ENCODE measurements at regions not wholly inside any gene's neighbourhood (a gene's known extent, or its start where the extent isn't known, plus 50 kb on each side); places are given as distances from the start of the nearest gene placed in this dataset.
A peak's percentile ranks its signal among the peaks of the same experiment; 100 is the strongest.

DNA sequence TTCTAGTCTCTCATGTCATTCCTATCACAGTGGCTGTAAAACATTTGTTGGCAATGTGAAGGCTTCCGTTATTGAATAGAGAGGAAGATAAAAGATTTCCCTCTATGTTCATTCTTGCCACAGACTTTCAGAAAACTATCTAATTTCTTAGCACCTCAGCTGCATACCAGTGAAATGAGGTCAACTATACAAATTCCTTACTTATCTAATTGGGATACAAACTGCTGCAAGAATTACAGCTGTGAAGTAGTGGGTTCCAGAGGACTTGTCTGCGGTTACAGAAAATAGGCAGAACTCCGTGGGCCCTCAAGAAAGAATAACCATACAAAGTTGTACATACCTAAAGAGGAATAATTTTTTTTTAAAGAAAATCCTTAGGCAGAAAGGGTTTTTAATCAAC lies 175.8 kb downstream of the PPP1R2C start:
- H3K27me3 Mint-ChIP-seq, result no peaks in the 10 kb centered on the region
- no peaks in the 10 kb centered on the region for H3K4me1 Mint-ChIP-seq

DNA sequence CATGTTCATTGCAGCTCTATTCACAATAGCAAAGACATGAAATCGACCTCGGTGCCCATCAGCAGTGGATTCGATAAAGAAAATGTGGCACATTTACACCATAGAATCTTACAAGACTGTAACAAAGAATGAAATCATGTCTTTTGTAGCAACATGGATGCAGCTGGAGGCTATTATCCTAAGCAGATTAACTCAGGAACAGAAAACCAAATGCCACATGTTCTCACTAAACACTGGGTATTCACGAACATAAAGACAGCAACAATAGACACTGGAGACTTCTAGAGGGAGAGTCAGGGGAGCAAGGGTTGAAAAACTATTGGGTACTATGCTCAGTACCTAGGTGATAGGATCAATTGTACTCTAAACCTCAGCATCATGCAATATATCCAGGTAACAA lies 180.5 kb downstream of the PPP1R2C start:
- H3K27me3 Mint-ChIP-seq, result no peaks in the 10 kb centered on the region
- no peak overlapping the region for H3K27ac ChIP-seq (ENCODE audit: insufficient read depth, low read length, poor library complexity, severe bottlenecking)
- no peak for ATAC-seq (ENCODE audit: low read depth in 2 of 2)
- no peaks in the 10 kb centered on the region for H3K36me3 ChIP-seq (ENCODE audit: control insufficient read depth, insufficient read depth, low read length)
- DNase-seq, result no peak
- H3K27ac Mint-ChIP-seq, result peak overlapping the region in 1 of 3 donors; percentile 44
- H3K4me1 ChIP-seq (ENCODE audit: control insufficient read depth, insufficient read depth, low read length, poor library complexity, severe bottlenecking), result no peaks in the 10 kb centered on the region
- H3K4me1 Mint-ChIP-seq, result peaks cover 0 to 4% (median 0%) of the 10 kb centered on the region in 4 donors
- H3K4me3 Mint-ChIP-seq, result no peak overlapping the region
- no peaks in the 10 kb centered on the region for H3K27me3 ChIP-seq (ENCODE audit: control insufficient read depth, insufficient read depth, low read length)
- H3K9me3 Mint-ChIP-seq, result no peaks in the 10 kb centered on the region
- no peaks in the 10 kb centered on the region for H3K36me3 Mint-ChIP-seq
- H3K9me3 ChIP-seq (ENCODE audit: control insufficient read depth in 2 of 2, low read length in 2 of 2), result no peaks in the 10 kb centered on the region
- no peak overlapping the region for H3K4me3 ChIP-seq (ENCODE audit: low read depth, low read length)

More for the DNA sequence above, 175.8 kb downstream of the PPP1R2C start:
- H3K27ac ChIP-seq (ENCODE audit: insufficient read depth, low read length, poor library complexity, severe bottlenecking), result no peak overlapping the region
- no peaks in the 10 kb centered on the region for H3K36me3 ChIP-seq (ENCODE audit: control insufficient read depth, insufficient read depth, low read length)
- H3K9me3 ChIP-seq (ENCODE audit: control insufficient read depth in 2 of 2, low read length in 2 of 2), result no peaks in the 10 kb centered on the region
- Mint-ChIP-seq H3K4me3 (no peak overlapping the region), H3K36me3 (no peaks in the 10 kb centered on the region), H3K27ac (no peak overlapping the region), H3K9me3 (peaks cover 0 to 2% (median 0%) of the 10 kb centered on the region in 7 donors)
- no peak for ATAC-seq (ENCODE audit: low read depth in 2 of 2)
- no peaks in the 10 kb centered on the region for H3K27me3 ChIP-seq (ENCODE audit: control insufficient read depth, insufficient read depth, low read length)
- no peak for DNase-seq
- H3K4me3 ChIP-seq (ENCODE audit: low read depth, low read length), result no peak overlapping the region
- H3K4me1 ChIP-seq (ENCODE audit: control insufficient read depth, insufficient read depth, low read length, poor library complexity, severe bottlenecking), result no peaks in the 10 kb centered on the region

DNA sequence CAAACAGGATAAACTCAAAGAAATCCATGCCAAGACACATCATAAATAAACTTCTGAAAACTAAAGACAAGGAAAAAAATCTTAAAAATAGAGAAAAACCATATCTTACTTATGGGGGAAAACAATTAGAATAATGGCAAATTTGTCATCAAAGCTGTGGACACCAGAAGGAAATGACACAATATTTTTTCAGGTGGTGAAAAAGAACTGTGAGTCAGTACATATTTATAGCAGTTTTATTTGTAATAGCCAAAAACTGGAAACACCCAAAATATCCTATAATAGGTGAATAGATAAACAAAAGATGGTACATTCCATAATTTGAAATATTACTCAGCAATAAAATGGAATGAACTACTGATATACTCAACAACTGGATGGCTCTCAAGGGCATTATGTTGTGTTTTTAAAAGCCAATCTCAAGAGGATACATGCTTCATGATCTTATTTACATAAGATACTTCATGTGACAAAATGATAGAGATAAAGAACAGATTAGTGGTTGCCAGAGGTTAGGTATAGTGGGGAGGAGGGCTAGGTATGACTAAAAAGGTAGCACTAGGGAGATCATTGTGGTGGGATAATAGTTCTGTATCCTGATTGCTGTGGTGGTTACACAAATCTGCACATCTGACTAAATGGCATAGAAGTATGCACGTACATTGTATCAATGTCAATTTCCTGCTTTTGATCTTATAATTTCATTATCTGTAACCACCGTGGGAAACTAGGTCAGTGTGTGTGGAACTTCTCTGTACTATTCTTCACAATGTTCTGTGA lies 191.9 kb downstream of the PPP1R2C start:
- H3K36me3 ChIP-seq (ENCODE audit: control insufficient read depth, insufficient read depth, low read length), result no peaks in the 10 kb centered on the region
- H3K4me3 Mint-ChIP-seq, result no peak overlapping the region
- H3K27ac Mint-ChIP-seq, result peak overlapping the region in 1 of 3 donors; percentile 11
- peaks cover 3% of the 10 kb centered on the region for H3K4me1 ChIP-seq (ENCODE audit: control insufficient read depth, insufficient read depth, low read length, poor library complexity, severe bottlenecking)
- H3K4me3 ChIP-seq (ENCODE audit: low read depth, low read length), result no peak overlapping the region
- ATAC-seq (ENCODE audit: low read depth in 2 of 2) (peak; percentile 50 to 74), DNase-seq (peak in 2 of 3 donors; percentile 23 to 45)
- H3K9me3 Mint-ChIP-seq, result peaks cover 0 to 9% (median 0%) of the 10 kb centered on the region in 7 donors
- no peak overlapping the region for H3K27ac ChIP-seq (ENCODE audit: insufficient read depth, low read length, poor library complexity, severe bottlenecking)
- H3K4me1 Mint-ChIP-seq, result peaks cover 3 to 23% (median 10%) of the 10 kb centered on the region in 4 donors
- peaks cover 12% of the 10 kb centered on the region for H3K36me3 Mint-ChIP-seq
- no peaks in the 10 kb centered on the region for H3K27me3 Mint-ChIP-seq
- H3K27me3 ChIP-seq (ENCODE audit: control insufficient read depth, insufficient read depth, low read length), result no peaks in the 10 kb centered on the region
- no peaks in the 10 kb centered on the region for H3K9me3 ChIP-seq (ENCODE audit: control insufficient read depth in 2 of 2, low read length in 2 of 2)

DNA sequence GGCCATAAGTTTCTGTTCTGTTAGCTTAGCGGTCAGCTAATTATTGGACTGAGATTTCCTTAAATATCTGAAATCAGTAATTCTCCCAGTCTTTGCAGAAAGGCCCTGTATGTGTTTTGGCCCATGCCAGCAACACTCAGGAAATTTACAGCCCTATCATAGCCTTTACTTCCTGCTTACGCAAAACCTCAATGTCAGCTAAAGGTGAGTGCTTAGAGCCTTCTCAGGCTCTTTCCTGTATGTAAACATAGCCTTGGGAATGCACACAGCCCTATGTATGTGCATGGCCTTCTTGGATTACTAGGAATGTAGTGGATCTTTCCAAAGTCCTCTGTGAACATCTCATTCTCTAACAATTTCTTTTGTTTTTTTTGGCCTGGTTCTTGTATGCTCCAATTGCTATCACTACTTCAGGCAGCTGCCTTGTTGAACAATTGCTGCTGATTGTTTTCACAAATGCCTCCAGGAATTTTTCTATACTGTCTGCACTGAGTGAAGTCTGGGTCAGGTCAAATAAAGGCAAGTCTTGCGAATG lies 200.0 kb downstream of the PPP1R2C start:
- no peaks in the 10 kb centered on the region for H3K9me3 ChIP-seq (ENCODE audit: control insufficient read depth in 2 of 2, low read length in 2 of 2)
- Mint-ChIP-seq H3K4me3 (peak overlapping the region in 1 of 4 donors; percentile 29), H3K36me3 (peaks cover 4% of the 10 kb centered on the region), H3K27ac (peak overlapping the region; percentile 31 to 78 (median 76)), H3K4me1 (peaks cover 7 to 17% (median 8%) of the 10 kb centered on the region in 4 donors), H3K27me3 (no peaks in the 10 kb centered on the region), H3K9me3 (no peaks in the 10 kb centered on the region)
- H3K4me3 ChIP-seq (ENCODE audit: low read depth, low read length), result no peak overlapping the region
- peak; percentile 50 for ATAC-seq (ENCODE audit: low read depth in 2 of 2)
- no peaks in the 10 kb centered on the region for H3K36me3 ChIP-seq (ENCODE audit: control insufficient read depth, insufficient read depth, low read length)
- DNase-seq, result peak in 2 of 3 donors; percentile 10 to 31
- H3K27ac ChIP-seq (ENCODE audit: insufficient read depth, low read length, poor library complexity, severe bottlenecking), result no peak overlapping the region
- H3K27me3 ChIP-seq (ENCODE audit: control insufficient read depth, insufficient read depth, low read length), result no peaks in the 10 kb centered on the region
- H3K4me1 ChIP-seq (ENCODE audit: control insufficient read depth, insufficient read depth, low read length, poor library complexity, severe bottlenecking), result peaks cover 5% of the 10 kb centered on the region

DNA sequence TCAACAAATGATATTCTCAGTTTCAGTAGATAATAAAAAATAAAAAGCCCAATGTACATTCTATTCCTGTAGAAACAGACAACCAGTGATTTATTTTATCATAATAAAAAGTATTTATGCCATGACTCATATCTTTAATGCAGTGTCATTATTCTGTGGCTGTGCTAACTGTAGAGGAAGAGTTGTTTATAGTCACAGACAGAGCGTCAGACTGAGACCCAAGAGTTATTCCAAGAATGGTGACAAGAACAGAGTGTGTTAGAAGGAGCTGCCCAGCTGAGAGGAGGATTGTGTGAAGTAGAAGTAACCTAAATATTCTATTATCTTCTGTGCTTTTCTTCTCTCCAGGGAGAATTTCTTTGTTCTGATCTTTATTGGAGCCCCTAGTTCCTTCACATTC lies 210.7 kb downstream of the PPP1R2C start:
- H3K27ac Mint-ChIP-seq, result no peak overlapping the region
- Histone ChIP-seq H3K9me3 (ENCODE audit: control insufficient read depth in 2 of 2, low read length in 2 of 2) (no peaks in the 10 kb centered on the region), H3K4me3 (ENCODE audit: low read depth, low read length) (no peak overlapping the region), H3K27me3 (ENCODE audit: control insufficient read depth, insufficient read depth, low read length) (no peaks in the 10 kb centered on the region), H3K4me1 (ENCODE audit: control insufficient read depth, insufficient read depth, low read length, poor library complexity, severe bottlenecking) (no peaks in the 10 kb centered on the region), H3K36me3 (ENCODE audit: control insufficient read depth, insufficient read depth, low read length) (no peaks in the 10 kb centered on the region), H3K27ac (ENCODE audit: insufficient read depth, low read length, poor library complexity, severe bottlenecking) (no peak overlapping the region)
- H3K4me1 Mint-ChIP-seq, result peaks cover 0 to 10% (median 8%) of the 10 kb centered on the region in 4 donors
- no peaks in the 10 kb centered on the region for H3K36me3 Mint-ChIP-seq
- no peak overlapping the region for H3K4me3 Mint-ChIP-seq
- DNase-seq, result no peak
- H3K27me3 Mint-ChIP-seq, result no peaks in the 10 kb centered on the region
- no peak for ATAC-seq (ENCODE audit: low read depth in 2 of 2)
- H3K9me3 Mint-ChIP-seq, result peaks cover 0 to 4% (median 0%) of the 10 kb centered on the region in 7 donors

DNA sequence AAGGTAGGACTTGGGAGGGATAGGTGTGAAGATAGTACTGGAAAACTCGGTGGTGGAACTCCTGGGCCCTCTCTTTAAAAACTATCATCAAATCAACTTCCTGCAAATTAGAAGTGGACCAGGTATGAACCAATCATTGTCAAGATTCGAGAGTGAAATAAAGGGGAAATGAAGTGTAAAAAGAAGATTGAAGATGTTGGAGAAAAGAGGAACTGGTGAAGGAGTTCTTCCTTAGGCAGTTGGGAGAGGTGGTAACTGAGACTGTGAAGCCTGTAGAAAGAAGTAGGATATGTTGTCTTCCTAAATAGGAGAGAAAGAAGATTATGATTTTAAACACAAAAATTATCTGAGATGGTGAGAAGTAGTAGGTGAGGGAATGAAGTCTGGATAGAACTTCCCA lies 212.2 kb downstream of the PPP1R2C start:
- Histone ChIP-seq H3K27ac (ENCODE audit: insufficient read depth, low read length, poor library complexity, severe bottlenecking) (no peak overlapping the region), H3K36me3 (ENCODE audit: control insufficient read depth, insufficient read depth, low read length) (no peaks in the 10 kb centered on the region), H3K27me3 (ENCODE audit: control insufficient read depth, insufficient read depth, low read length) (no peaks in the 10 kb centered on the region), H3K9me3 (ENCODE audit: control insufficient read depth in 2 of 2, low read length in 2 of 2) (no peaks in the 10 kb centered on the region), H3K4me1 (ENCODE audit: control insufficient read depth, insufficient read depth, low read length, poor library complexity, severe bottlenecking) (no peaks in the 10 kb centered on the region), H3K4me3 (ENCODE audit: low read depth, low read length) (no peak overlapping the region)
- Mint-ChIP-seq H3K9me3 (peaks cover 0 to 4% (median 0%) of the 10 kb centered on the region in 7 donors), H3K27me3 (no peaks in the 10 kb centered on the region), H3K36me3 (no peaks in the 10 kb centered on the region), H3K4me3 (no peak overlapping the region), H3K27ac (no peak overlapping the region), H3K4me1 (peaks cover 0 to 10% (median 8%) of the 10 kb centered on the region in 4 donors)
- DNase-seq (no peak), ATAC-seq (ENCODE audit: low read depth in 2 of 2) (no peak)

DNA sequence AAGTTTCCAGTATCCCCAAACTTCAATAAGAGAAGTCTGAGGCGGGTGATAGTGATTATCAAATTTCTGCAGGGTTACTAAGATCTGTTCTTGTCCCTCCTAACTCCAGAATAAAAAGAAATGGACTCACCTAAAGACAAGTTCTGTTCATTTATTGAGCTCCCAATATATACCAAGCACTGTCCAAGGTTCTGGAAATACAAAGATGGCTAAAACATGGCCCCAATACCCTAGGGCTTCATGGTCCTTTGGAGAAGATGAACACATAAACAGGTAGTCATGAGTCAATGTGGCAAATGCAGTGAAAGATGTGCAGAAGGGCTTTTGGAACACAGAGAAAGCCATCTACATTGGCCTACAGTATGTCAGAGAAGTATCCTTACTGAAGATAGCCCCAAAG lies 231.2 kb downstream of the PPP1R2C start:
- H3K4me1 ChIP-seq (ENCODE audit: control insufficient read depth, insufficient read depth, low read length, poor library complexity, severe bottlenecking), result no peaks in the 10 kb centered on the region
- ATAC-seq (ENCODE audit: low read depth in 2 of 2) (no peak), DNase-seq (no peak)
- Mint-ChIP-seq H3K27ac (no peak overlapping the region), H3K4me3 (no peak overlapping the region), H3K4me1 (peaks cover 0 to 6% (median 4%) of the 10 kb centered on the region in 4 donors), H3K9me3 (peaks cover 0 to 10% (median 1%) of the 10 kb centered on the region in 7 donors), H3K27me3 (no peaks in the 10 kb centered on the region), H3K36me3 (no peaks in the 10 kb centered on the region)
- no peak overlapping the region for H3K27ac ChIP-seq (ENCODE audit: insufficient read depth, low read length, poor library complexity, severe bottlenecking)
- no peaks in the 10 kb centered on the region for H3K36me3 ChIP-seq (ENCODE audit: control insufficient read depth, insufficient read depth, low read length)
- H3K9me3 ChIP-seq (ENCODE audit: control insufficient read depth in 2 of 2, low read length in 2 of 2), result no peaks in the 10 kb centered on the region
- no peak overlapping the region for H3K4me3 ChIP-seq (ENCODE audit: low read depth, low read length)
- H3K27me3 ChIP-seq (ENCODE audit: control insufficient read depth, insufficient read depth, low read length), result no peaks in the 10 kb centered on the region

DNA sequence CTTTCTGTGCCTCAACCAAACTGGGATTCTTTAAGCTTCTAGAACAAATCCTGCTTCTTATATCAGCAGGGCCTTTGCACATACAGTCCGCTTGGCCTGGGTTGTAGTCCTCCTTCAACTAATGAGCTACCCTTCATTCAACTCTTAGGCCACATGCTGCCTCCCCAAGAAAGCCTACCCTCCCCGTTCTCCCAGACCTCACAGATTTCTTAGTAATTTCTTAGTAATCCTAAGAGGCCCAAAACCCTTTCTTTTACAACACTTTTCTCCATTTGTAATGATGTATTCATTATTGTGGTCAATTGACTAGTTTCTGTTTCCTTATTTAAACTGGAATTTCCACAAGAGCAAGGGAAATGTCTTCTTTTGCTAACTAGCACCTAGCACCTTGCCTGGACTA lies 233.1 kb downstream of the PPP1R2C start:
- Mint-ChIP-seq H3K27me3 (no peaks in the 10 kb centered on the region), H3K4me3 (no peak overlapping the region), H3K4me1 (no peaks in the 10 kb centered on the region), H3K9me3 (peaks cover 0 to 7% (median 1%) of the 10 kb centered on the region in 7 donors), H3K27ac (peak overlapping the region in 1 of 3 donors; percentile 35), H3K36me3 (no peaks in the 10 kb centered on the region)
- Histone ChIP-seq H3K27ac (ENCODE audit: insufficient read depth, low read length, poor library complexity, severe bottlenecking) (no peak overlapping the region), H3K36me3 (ENCODE audit: control insufficient read depth, insufficient read depth, low read length) (no peaks in the 10 kb centered on the region), H3K9me3 (ENCODE audit: control insufficient read depth in 2 of 2, low read length in 2 of 2) (no peaks in the 10 kb centered on the region), H3K4me1 (ENCODE audit: control insufficient read depth, insufficient read depth, low read length, poor library complexity, severe bottlenecking) (no peaks in the 10 kb centered on the region), H3K27me3 (ENCODE audit: control insufficient read depth, insufficient read depth, low read length) (no peaks in the 10 kb centered on the region), H3K4me3 (ENCODE audit: low read depth, low read length) (no peak overlapping the region)
- ATAC-seq (ENCODE audit: low read depth in 2 of 2) (no peak), DNase-seq (no peak)

Measured in CD4-positive, CD25-positive, alpha-beta regulatory T cell (primary cell).